GM12878 (cell line): ENCODE measurements at regions not wholly inside any gene's neighbourhood (a gene's known extent, or its start where the extent isn't known, plus 50 kb on each side); places are given as distances from the start of the nearest gene placed in this dataset.

ENCODE experiments used
- ATAC-seq: fragments of 200-7000 bp; cut with Tn5 transposase; 3 replicates; pipeline ENCODE4 v1.9.1; 2020; ENCODE audit warnings: mild to moderate bottlenecking, moderate library complexity
- BruUV-seq: library from RNA; stranded (reverse); fragments of 400-500 nt; replicated peaks from 2 replicates; lab custom pipeline; 2021; lab: Mats Ljungman, UMichigan
- CTCF ChIA-PET: fragments of 300-600 bp; sonication (Branson Sonifier 250); formaldehyde crosslinking; extraction: SDS; loops from one replicate; lab custom pipeline; 2021; ENCODE audit warnings: inconsistent platforms; lab: Yijun Ruan, JAX
- POLR2A ChIA-PET: fragments of 350-600 bp; formaldehyde crosslinking; extraction: SDS; loops from one replicate; lab custom pipeline; 2021; ENCODE audit warnings: inconsistent platforms; lab: Charles Lee
- RAD21 ChIA-PET: fragments of 300-600 bp; sonication (Branson Sonifier 250); formaldehyde crosslinking; loops from one replicate; lab custom pipeline; 2023; ENCODE audit warnings: antibody characterized with exemption; ENCODE audit not compliant: unreplicated experiment; lab: Charles Lee
- SMC1A ChIA-PET: fragments of 300-600 bp; sonication (Branson Sonifier 250); formaldehyde crosslinking; loops from one replicate; lab custom pipeline; 2023; ENCODE audit not compliant: unreplicated experiment, uncharacterized antibody; lab: Charles Lee
- DNase-seq: peaks from one replicate; pipeline ENCODE4 v3.0.0-alpha.2; 2011; ENCODE audit warnings: low read depth, low spot score
- FAIRE-seq: peaks from 3 replicates; lab custom pipeline; 2011; peaks lifted over from hg19 to GRCh38; lab: Jason Lieb, UNC
- H2AFZ ChIP-seq: 2 replicates; pipeline ENCODE4 v1.6.0; 2011; ENCODE audit warnings: low read depth, low read length, control low read depth; ENCODE audit not compliant: control insufficient read depth
- H3K27ac ChIP-seq: 2 replicates; pipeline ENCODE4 v1.5.1; 2011; ENCODE audit warnings: control low read depth; ENCODE audit not compliant: control insufficient read depth, insufficient read depth
- H3K27me3 ChIP-seq, 2 experiments: replicated peaks in 1 of 2; 2 replicates each; pipeline versions ENCODE4 v1.6.0 to v1.6.1; 2011; ENCODE audit warnings: low read length in 1 of 2; ENCODE audit not compliant: control insufficient read depth in 2 of 2, insufficient read depth in 2 of 2
- H3K36me3 ChIP-seq, 2 experiments: 2 replicates each; pipeline ENCODE4 v1.5.1; 2011; ENCODE audit warnings: low read length in 1 of 2; ENCODE audit not compliant: control insufficient read depth in 2 of 2, insufficient read depth in 2 of 2
- H3K4me1 ChIP-seq: 2 replicates; pipeline ENCODE4 v1.6.1; 2011; ENCODE audit warnings: mild to moderate bottlenecking, low read length, moderate library complexity, mixed read lengths; ENCODE audit not compliant: control insufficient read depth, insufficient read depth
- H3K4me2 ChIP-seq: 2 replicates; pipeline ENCODE4 v1.6.0; 2011; ENCODE audit warnings: control low read depth; ENCODE audit not compliant: control insufficient read depth, insufficient read depth
- H3K4me3 ChIP-seq: fragments of 200-600 bp; sonication (generic); 2 replicates; pipeline ENCODE4 v1.5.1; 2016
- H3K79me2 ChIP-seq: 2 replicates; pipeline ENCODE4 v1.6.0; 2011; ENCODE audit warnings: low read length; ENCODE audit not compliant: control insufficient read depth, insufficient read depth
- H3K9ac ChIP-seq: 2 replicates; pipeline ENCODE4 v1.8.0; 2011; ENCODE audit warnings: low read length, control low read depth, mixed read lengths; ENCODE audit not compliant: control insufficient read depth, insufficient read depth
- H3K9me3 ChIP-seq: replicated peaks from 3 replicates; pipeline ENCODE4 v1.5.1; 2011; ENCODE audit warnings: mild to moderate bottlenecking, low read length; ENCODE audit not compliant: control insufficient read depth, insufficient read depth
- H4K20me1 ChIP-seq: 2 replicates; pipeline ENCODE4 v1.6.0; 2011; ENCODE audit not compliant: control insufficient read depth, insufficient read depth
- CBX5 ChIP-seq: sonication (generic); IDR thresholded peaks from 2 replicates; pipeline ENCODE4 v1.6.1; 2016; ENCODE audit warnings: low read depth, moderate library complexity, mild to moderate bottlenecking, inconsistent platforms
- E2F8 ChIP-seq: fragments of 450-650 bp; IDR thresholded peaks from 2 replicates; pipeline ENCODE4 v1.6.1; 2018; ENCODE audit warnings: mild to moderate bottlenecking, low read depth, moderate library complexity; ENCODE audit not compliant: partially characterized antibody
- IKZF2 ChIP-seq, 2 experiments: fragments of 450-650 bp; IDR thresholded peaks; 2 replicates each; pipeline ENCODE4 v1.6.1; 2017; ENCODE audit warnings: mild to moderate bottlenecking in 2 of 2, moderate library complexity in 2 of 2
- NBN ChIP-seq: fragments of 450-650 bp; IDR thresholded peaks from 2 replicates; pipeline ENCODE4 v1.6.1; 2016
- NR2C2 ChIP-seq: IDR thresholded peaks from 2 replicates; pipeline ENCODE4 v1.6.1; 2011; ENCODE audit warnings: borderline replicate concordance, low read depth; ENCODE audit not compliant: control insufficient read depth, insufficient read length
- SKIL ChIP-seq: fragments of 450-650 bp; IDR thresholded peaks from 2 replicates; pipeline ENCODE4 v1.6.1; 2017; ENCODE audit warnings: mild to moderate bottlenecking, low read depth, inconsistent platforms; ENCODE audit not compliant: poor library complexity, severe bottlenecking
- ZNF207 ChIP-seq: fragments of 450-650 bp; IDR thresholded peaks from 2 replicates; pipeline ENCODE4 v1.6.1; 2014; ENCODE audit warnings: antibody characterized with exemption, mild to moderate bottlenecking, borderline replicate concordance
- ZNF687 ChIP-seq: fragments of 450-650 bp; IDR thresholded peaks from 2 replicates; pipeline ENCODE4 v1.6.1; 2017; ENCODE audit warnings: mild to moderate bottlenecking, moderate library complexity
- WGBS: methylation state at CpG from one replicate; pipeline ENCODE4 v1.1.6; 2016; ENCODE audit warnings: low lambda C conversion rate; ENCODE audit not compliant: insufficient replicate concordance, insufficient coverage; ENCODE audit errors: missing lambda C conversion rate; 5-methylcytosine and 5-hydroxymethylcytosine counted together
- in situ Hi-C: fragments of 300-500 bp; cut with MboI; formaldehyde crosslinking; loops from 9 replicates; pipeline ENCODE4 v1.14.3; 2018; ENCODE audit warnings: mixed read lengths
- intact Hi-C: fragments of 100-400 bp; cut with micrococcal nuclease; formaldehyde crosslinking; loops from one replicate; pipeline ENCODE4 v1.14.2; 2022; ENCODE audit not compliant: unreplicated experiment

- TF ChIP-seq NBN, result no peak
- no peak for TF ChIP-seq IKZF2 (IDR thresholded peaks at IDR 0.05)
- no peak for TF ChIP-seq E2F8
- no peak for TF ChIP-seq ZNF207
- no peak for TF ChIP-seq NR2C2
- no peak for TF ChIP-seq SKIL
- TF ChIP-seq CBX5, result no peak
- no peak for TF ChIP-seq ZNF687
- BruUV-seq, result no TSS peak
- no peaks in the 10 kb centered on the region for H3K36me3 ChIP-seq
- ChIA-PET RAD21 (no interaction called here), SMC1A (no interaction called here), POLR2A (no interaction called here), CTCF (interaction anchor here (1.1 kb wide), 1 partner anchor 183 kb away, joined by 3 read pairs; no protein-coding TSS in a partner anchor)
- ATAC-seq, result no peak
- peaks cover 7% of the 10 kb centered on the region for H3K4me1 ChIP-seq
- no peak overlapping the region for H3K4me2 ChIP-seq
- no peak overlapping the region for H3K27ac ChIP-seq
- no peak overlapping the region for H3K4me3 ChIP-seq
- no peak overlapping the region for H3K9ac ChIP-seq
- H4K20me1 ChIP-seq, result no peaks in the 10 kb centered on the region
- FAIRE-seq, result no peak
- in situ Hi-C loops (no loop called here), intact Hi-C loops (loop anchor here (10.0 kb wide), 1 partner anchor 105 kb away; no protein-coding TSS in a partner anchor)
- H3K9me3 ChIP-seq, result no peaks in the 10 kb centered on the region
- H2AFZ ChIP-seq, result no peak overlapping the region
- H3K27me3 ChIP-seq, result peaks cover 0 to 2% of the 10 kb centered on the region in 2 experiments; a peak in 1 of 4 replicates
- 61% methylated on average over 14 of the region's 14 CpGs for WGBS
- no peak for DNase-seq
- no peaks in the 10 kb centered on the region for H3K79me2 ChIP-seq
These were observed 120.1 kb upstream of the PTPN1 start for GRCh38 chr20:50389808-50390684.
